Adrenal gland (tissue), 9 donors: ENCODE measurements at regions not wholly inside any gene's neighbourhood (a gene's known extent, or its start where the extent isn't known, plus 50 kb on each side); places are given as distances from the start of the nearest gene placed in this dataset.

Experiments
- DNase-seq, 7 donors: peaks; one replicate each; pipeline ENCODE4 v3.0.0-alpha.2; 2019 to 2020
- H3K27ac ChIP-seq, 5 donors: fragments of 200-600 bp; sonication (generic) in 4 of 5; 1 replicate in 3 of 5; 2 replicates in 2 of 5; pipeline versions ENCODE4 v1.5.1 to v1.8.0; 2016 to 2020; ENCODE audit warnings: mild to moderate bottlenecking in 1 of 5
- H3K27me3 ChIP-seq: fragments of 200-600 bp; 2 replicates; pipeline ENCODE4 v1.8.0; 2021
- H3K36me3 ChIP-seq, 2 donors: fragments of 200-600 bp; replicated peaks in 1 of 2; 1 replicate in 1 of 2; 2 replicates in 1 of 2; pipeline versions ENCODE4 v1.5.1 to v1.8.0; 2018 to 2022
- H3K4me1 ChIP-seq, 2 donors: fragments of 200-600 bp; replicated peaks in 1 of 2; 1 replicate in 1 of 2; 2 replicates in 1 of 2; pipeline versions ENCODE4 v1.5.1 to v1.8.0; 2018 to 2021
- H3K4me3 ChIP-seq, 4 donors: fragments of 200-600 bp; sonication (generic) in 3 of 4; one replicate each; pipeline ENCODE4 v1.5.1; 2016 to 2018
- H3K9me3 ChIP-seq, 3 donors: fragments of 200-600 bp; sonication (generic) in 1 of 3; replicated peaks in 1 of 3; 1 replicate in 2 of 3; 2 replicates in 1 of 3; pipeline versions ENCODE4 v1.5.1 to v1.8.0; 2016 to 2021
- POLR2A ChIP-seq, 2 donors: fragments of 450-650 bp; IDR thresholded peaks; one replicate each; pipeline ENCODE4 v1.6.1; 2017; ENCODE audit warnings: antibody characterized with exemption in 2 of 2, mild to moderate bottlenecking in 2 of 2, moderate library complexity in 1 of 2
- WGBS, 4 donors: extraction: QIAGEN DNeasy Blood & Tissue Kit in 2 of 4; methylation state at CpG; one replicate each; pipeline versions ENCODE4 v1.1.5 to v1.1.7; 2013 to 2017; 5-methylcytosine and 5-hydroxymethylcytosine counted together
- intact Hi-C, 2 donors: fragments of 100-400 bp; cut with DNase I; formaldehyde crosslinking; loops; one replicate each; pipeline versions ENCODE4 v1.14.1 to v1.15.0; 2022 to 2023
- TF ChIP-seq, protein P1 (sequence below), 6 experiments: fragments of 450-650 bp in 4 of 6; fragments of 200-600 bp in 2 of 6; sonication (generic) in 1 of 6; IDR thresholded peaks; 1 replicate in 5 of 6; 2 replicates in 1 of 6; pipeline versions ENCODE4 v1.5.1 to v1.8.0; 2016 to 2021; ENCODE audit warnings: antibody characterized with exemption in 6 of 6, mild to moderate bottlenecking in 2 of 6, moderate library complexity in 1 of 6
- donor health status: healthy with polysubstance abuse.
- donor health status: Bipolar disorder and iron deficiency.
- donor health status: DM: yes; HTN: yes; CAD: no.
- donor health status: DM: no; HTN: no; CAD: no.
- donor health status: DM: no; HTN: no; CAD: no.

DNA sequence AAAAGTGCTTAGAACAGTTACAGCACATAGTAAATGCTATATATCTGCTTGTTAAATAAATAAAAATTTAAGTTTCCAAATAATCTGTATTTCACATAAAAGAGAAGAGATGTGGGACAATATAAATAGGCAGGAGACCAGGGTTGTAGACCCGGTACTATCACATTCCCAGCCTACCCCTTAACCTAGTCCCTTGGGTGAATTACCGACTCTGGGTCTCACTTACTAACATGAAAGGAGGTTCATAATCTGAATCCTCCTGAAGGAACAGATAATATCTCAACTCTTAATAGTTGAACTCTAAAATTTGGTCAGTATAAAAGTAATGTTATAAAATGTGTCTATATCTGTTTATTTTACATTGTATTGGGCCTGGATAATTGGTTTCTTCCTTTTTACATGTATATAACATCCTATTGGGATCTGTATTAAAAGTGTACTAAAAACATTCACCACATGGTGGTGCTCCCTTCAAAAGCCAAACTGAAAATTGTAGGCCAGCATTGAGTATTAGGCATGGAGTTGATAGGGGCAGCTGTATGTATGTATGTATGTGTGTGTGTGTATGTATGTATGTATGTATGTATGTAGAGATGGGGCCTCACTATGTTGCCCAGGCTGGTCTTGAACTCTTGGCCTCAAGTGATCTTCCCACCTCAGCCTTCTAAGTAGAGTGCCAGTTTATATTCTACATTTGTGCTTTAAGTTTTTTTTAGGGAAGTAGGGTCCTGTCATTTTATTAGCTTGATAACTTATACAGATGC is 64.2 kb upstream of the ABL1 start:
- DNase-seq = no peak
- Histone ChIP-seq H3K4me1 (peaks cover 3 to 10% of the 10 kb centered on the region in 2 donors), H3K27ac (no peak overlapping the region), H3K36me3 (no peaks in the 10 kb centered on the region), H3K4me3 (no peak overlapping the region), H3K9me3 (no peaks in the 10 kb centered on the region), H3K27me3 (no peaks in the 10 kb centered on the region)
- intact Hi-C loops = loop anchor here in 1 of 2 donors (5.0 kb wide), 1 partner anchor 91 kb away; no protein-coding TSS in a partner anchor
- TF ChIP-seq, protein P1, sequence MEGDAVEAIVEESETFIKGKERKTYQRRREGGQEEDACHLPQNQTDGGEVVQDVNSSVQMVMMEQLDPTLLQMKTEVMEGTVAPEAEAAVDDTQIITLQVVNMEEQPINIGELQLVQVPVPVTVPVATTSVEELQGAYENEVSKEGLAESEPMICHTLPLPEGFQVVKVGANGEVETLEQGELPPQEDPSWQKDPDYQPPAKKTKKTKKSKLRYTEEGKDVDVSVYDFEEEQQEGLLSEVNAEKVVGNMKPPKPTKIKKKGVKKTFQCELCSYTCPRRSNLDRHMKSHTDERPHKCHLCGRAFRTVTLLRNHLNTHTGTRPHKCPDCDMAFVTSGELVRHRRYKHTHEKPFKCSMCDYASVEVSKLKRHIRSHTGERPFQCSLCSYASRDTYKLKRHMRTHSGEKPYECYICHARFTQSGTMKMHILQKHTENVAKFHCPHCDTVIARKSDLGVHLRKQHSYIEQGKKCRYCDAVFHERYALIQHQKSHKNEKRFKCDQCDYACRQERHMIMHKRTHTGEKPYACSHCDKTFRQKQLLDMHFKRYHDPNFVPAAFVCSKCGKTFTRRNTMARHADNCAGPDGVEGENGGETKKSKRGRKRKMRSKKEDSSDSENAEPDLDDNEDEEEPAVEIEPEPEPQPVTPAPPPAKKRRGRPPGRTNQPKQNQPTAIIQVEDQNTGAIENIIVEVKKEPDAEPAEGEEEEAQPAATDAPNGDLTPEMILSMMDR (IDR thresholded peaks at IDR 0.05) = peak; percentile 40 to 83 (median 69)
- no peak for TF ChIP-seq POLR2A (IDR thresholded peaks at IDR 0.05)
- WGBS, 4 donors = 63 to 70% (median 67%) methylated on average over 2 of the region's 2 CpGs

DNA sequence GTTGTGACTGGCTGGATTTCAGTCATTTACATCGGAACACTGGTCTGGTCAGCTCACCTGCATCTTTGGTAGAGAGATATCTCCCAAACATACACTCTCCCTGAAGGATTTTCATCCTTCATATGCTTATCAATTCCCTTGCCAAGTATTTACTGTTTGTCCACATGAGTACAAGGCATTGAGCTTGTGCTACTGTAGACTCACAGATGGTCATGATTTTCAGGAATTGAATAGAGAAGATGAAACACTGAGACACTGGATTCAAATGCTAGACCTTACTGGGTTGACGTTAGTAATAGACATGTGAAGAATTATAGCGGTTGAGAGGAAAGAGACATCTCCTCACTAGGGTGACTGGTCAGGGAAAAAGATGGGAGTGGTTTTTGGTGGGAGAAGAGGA is 62.9 kb upstream of the ABL1 start:
- WGBS, 4 donors = 79 to 89% (median 85%) methylated on average over 3 of the region's 3 CpGs
- H3K4me1 ChIP-seq = no peaks in the 10 kb centered on the region
- H3K4me3 ChIP-seq = no peak overlapping the region
- intact Hi-C loops = loop anchor here in 1 of 2 donors (5.0 kb wide), 1 partner anchor 90 kb away; no protein-coding TSS in a partner anchor
- H3K36me3 ChIP-seq = no peaks in the 10 kb centered on the region
- no peaks in the 10 kb centered on the region for H3K9me3 ChIP-seq
- DNase-seq = no peak
- TF ChIP-seq, protein P1 (IDR thresholded peaks at IDR 0.05) = no peak
- TF ChIP-seq POLR2A (IDR thresholded peaks at IDR 0.05) = no peak
- H3K27ac ChIP-seq = no peak overlapping the region
- H3K27me3 ChIP-seq = no peaks in the 10 kb centered on the region

DNA sequence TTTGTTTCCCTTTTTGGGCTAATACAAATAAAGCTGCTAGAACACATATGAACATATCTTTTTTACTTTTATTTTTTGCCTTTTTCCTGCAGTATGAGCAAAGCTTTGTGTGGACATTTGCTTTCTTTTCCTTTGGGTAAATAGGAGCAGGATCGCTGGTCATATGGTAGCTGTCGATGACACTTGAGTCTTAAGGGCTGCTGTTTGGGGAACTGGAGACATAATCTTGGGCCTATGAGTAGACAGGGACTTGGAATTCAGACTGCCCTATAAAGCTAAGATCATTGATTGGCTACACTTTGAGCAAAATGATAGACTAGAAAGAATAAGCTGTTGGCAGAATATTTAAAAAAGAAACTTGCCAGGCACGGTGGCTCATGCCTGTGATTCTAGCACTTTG is 60.9 kb upstream of the ABL1 start:
- Histone ChIP-seq H3K4me1 (peaks cover 0 to 6% of the 10 kb centered on the region in 2 donors), H3K36me3 (no peaks in the 10 kb centered on the region), H3K4me3 (no peak overlapping the region), H3K9me3 (no peaks in the 10 kb centered on the region), H3K27me3 (no peaks in the 10 kb centered on the region), H3K27ac (no peak overlapping the region)
- intact Hi-C loops = loop anchor here in 1 of 2 donors (5.0 kb wide), 1 partner anchor 88 kb away; no protein-coding TSS in a partner anchor
- DNase-seq = no peak
- WGBS, 4 donors = 93 to 97% (median 95%) methylated on average over 3 of the region's 3 CpGs
- no peak for TF ChIP-seq POLR2A (IDR thresholded peaks at IDR 0.05)
- TF ChIP-seq, protein P1 (IDR thresholded peaks at IDR 0.05) = no peak

DNA sequence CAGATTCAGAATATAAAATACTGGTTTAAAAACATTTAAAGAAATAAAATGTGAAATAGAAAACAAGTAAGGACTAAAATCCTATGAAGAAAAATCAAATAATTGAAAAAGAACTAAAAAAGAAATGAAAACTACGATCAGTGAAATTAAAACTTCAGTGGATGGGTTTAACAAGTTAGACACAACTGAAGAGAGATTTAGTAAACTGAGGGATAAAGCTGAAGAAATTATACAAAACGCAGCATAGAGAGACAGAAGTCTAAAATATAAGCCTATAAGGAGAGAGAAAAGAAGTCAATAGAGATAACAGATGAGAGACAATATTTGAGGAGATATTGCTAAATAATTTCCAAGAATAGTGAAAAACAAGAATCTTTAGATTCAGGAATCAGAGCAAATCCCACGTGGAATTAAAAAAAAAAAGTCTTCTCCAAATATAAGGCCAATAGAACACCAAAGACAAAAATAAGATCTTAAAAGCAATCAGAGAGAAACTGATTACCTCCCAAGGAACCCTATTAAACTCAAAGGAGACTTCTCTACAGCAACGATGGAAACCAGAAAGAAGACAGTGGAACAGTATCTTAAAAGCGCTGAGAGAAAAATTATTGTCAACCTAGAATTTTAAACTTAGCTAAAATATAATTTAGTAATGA is 59.6 kb upstream of the ABL1 start:
- no peak overlapping the region for H3K4me3 ChIP-seq
- H3K9me3 ChIP-seq = no peaks in the 10 kb centered on the region
- intact Hi-C loops = no loop called here
- no peak for TF ChIP-seq POLR2A (IDR thresholded peaks at IDR 0.05)
- TF ChIP-seq, protein P1 (IDR thresholded peaks at IDR 0.05) = no peak
- 96 to 97% (median 97%) methylated on average over 5 of the region's 5 CpGs for WGBS, 4 donors
- peak overlapping the region in 1 of 5 donors; percentile 66 for H3K27ac ChIP-seq
- no peaks in the 10 kb centered on the region for H3K27me3 ChIP-seq
- H3K36me3 ChIP-seq = no peaks in the 10 kb centered on the region
- peaks cover 2 to 18% of the 10 kb centered on the region in 2 donors for H3K4me1 ChIP-seq
- no peak for DNase-seq
